Glutamatergic neuron (in vitro differentiated cells): ENCODE measurements at regions not wholly inside any gene's neighbourhood (a gene's known extent, or its start where the extent isn't known, plus 50 kb on each side); places are given as distances from the start of the nearest gene placed in this dataset.

Experiments used
- DNase-seq: peaks from one replicate; pipeline ENCODE4 v3.0.0; 2022
- H3K27ac Mint-ChIP-seq: one replicate; pipeline ENCODE4 v1.8.0; 2020; ENCODE audit warnings: mild to moderate bottlenecking, mixed read lengths, inconsistent platforms; ENCODE audit not compliant: unreplicated experiment
- H3K27me3 Mint-ChIP-seq: one replicate; pipeline ENCODE4 v1.8.0; 2020; ENCODE audit warnings: mild to moderate bottlenecking, moderate library complexity, mixed read lengths, inconsistent platforms; ENCODE audit not compliant: unreplicated experiment
- H3K36me3 Mint-ChIP-seq: one replicate; pipeline ENCODE4 v1.8.0; 2020; ENCODE audit warnings: mild to moderate bottlenecking, mixed read lengths, inconsistent platforms; ENCODE audit not compliant: unreplicated experiment
- H3K4me1 Mint-ChIP-seq: one replicate; pipeline ENCODE4 v1.8.0; 2020; ENCODE audit warnings: mild to moderate bottlenecking, low read depth, mixed read lengths, inconsistent platforms; ENCODE audit not compliant: unreplicated experiment
- H3K4me3 Mint-ChIP-seq: one replicate; pipeline ENCODE4 v1.8.0; 2020; ENCODE audit warnings: mild to moderate bottlenecking, mixed read lengths, inconsistent platforms; ENCODE audit not compliant: unreplicated experiment
- H3K9me3 Mint-ChIP-seq: one replicate; pipeline ENCODE4 v1.8.0; 2020; ENCODE audit warnings: mild to moderate bottlenecking, moderate library complexity, mixed read lengths, inconsistent platforms; ENCODE audit not compliant: unreplicated experiment
- TF ChIP-seq, protein P1 (sequence below): fragments of 200-600 bp; sonication (generic); IDR thresholded peaks from one replicate; pipeline ENCODE4 v1.5.0; 2021; ENCODE audit not compliant: partially characterized antibody, unreplicated experiment

DNA sequence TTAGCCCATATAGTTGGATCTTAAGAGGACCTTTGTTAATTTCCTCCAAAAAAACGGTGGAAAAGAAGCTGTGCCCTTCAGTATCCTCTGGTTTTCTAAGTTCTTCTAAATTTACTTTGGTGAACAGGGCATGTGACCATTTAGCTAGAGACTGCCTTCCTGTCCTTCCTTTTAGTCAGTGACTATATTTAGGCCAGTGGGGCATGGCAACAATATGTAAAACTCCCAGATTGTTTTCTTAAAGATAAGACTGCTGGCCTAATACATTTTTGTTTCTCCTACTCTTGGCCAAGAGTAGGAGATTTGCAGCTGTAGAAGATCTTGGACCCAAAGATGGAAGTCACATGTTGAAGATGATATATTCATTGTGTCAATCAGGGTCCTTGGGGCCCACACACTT, 325.1 kb upstream of the DCN start:
- no peaks in the 10 kb centered on the region for H3K9me3 Mint-ChIP-seq
- H3K4me3 Mint-ChIP-seq, result no peak overlapping the region
- H3K4me1 Mint-ChIP-seq, result no peaks in the 10 kb centered on the region
- H3K27me3 Mint-ChIP-seq, result no peaks in the 10 kb centered on the region
- no peaks in the 10 kb centered on the region for H3K36me3 Mint-ChIP-seq
- TF ChIP-seq, protein P1, sequence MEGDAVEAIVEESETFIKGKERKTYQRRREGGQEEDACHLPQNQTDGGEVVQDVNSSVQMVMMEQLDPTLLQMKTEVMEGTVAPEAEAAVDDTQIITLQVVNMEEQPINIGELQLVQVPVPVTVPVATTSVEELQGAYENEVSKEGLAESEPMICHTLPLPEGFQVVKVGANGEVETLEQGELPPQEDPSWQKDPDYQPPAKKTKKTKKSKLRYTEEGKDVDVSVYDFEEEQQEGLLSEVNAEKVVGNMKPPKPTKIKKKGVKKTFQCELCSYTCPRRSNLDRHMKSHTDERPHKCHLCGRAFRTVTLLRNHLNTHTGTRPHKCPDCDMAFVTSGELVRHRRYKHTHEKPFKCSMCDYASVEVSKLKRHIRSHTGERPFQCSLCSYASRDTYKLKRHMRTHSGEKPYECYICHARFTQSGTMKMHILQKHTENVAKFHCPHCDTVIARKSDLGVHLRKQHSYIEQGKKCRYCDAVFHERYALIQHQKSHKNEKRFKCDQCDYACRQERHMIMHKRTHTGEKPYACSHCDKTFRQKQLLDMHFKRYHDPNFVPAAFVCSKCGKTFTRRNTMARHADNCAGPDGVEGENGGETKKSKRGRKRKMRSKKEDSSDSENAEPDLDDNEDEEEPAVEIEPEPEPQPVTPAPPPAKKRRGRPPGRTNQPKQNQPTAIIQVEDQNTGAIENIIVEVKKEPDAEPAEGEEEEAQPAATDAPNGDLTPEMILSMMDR, result no peak
- no peak for DNase-seq
- H3K27ac Mint-ChIP-seq, result no peak overlapping the region

DNA sequence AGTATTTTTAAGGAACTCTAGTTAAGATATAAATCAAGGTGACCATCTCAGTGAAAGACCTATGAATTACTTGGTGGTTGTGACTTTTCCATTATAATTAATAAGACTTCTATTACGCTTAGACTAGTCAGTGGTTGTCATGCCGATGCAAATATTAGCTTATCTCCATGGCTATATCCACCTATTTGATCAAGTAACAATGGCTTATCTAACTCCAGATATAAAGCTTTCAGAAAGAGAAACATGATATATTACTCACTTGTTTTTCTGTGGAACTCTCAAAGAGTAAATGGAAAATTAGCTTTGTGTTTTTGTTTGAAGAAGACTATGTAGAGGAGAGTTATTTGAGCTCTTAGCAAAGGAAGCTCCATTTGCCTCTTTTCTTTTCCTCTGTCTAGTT, 323.8 kb upstream of the DCN start:
- H3K27ac Mint-ChIP-seq, result no peak overlapping the region
- no peaks in the 10 kb centered on the region for H3K9me3 Mint-ChIP-seq
- no peak for DNase-seq

DNA sequence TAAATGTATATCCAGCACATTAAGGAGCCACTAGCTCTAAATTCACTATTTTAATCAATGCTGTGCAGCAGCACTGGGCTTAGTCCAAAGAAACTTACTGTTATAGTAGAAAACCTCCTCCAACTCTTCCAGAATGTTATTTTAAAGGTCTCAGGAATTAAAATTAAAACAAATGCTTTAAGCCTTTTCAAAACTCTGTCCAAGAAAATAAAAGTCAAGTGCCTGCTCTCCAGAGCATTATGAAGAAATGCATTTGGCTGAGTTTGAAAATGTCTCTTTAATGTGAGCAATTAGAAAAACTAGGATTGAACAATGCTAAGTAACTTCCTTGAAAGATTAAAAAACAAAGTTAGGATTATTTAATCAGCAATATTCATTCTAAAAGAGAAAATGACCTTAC, 322.4 kb upstream of the DCN start:
- Mint-ChIP-seq H3K27me3 (no peaks in the 10 kb centered on the region), H3K27ac (no peak overlapping the region), H3K4me3 (no peak overlapping the region), H3K36me3 (no peaks in the 10 kb centered on the region), H3K9me3 (no peaks in the 10 kb centered on the region), H3K4me1 (no peaks in the 10 kb centered on the region)
- TF ChIP-seq, protein P1, result no peak
- no peak for DNase-seq

More for the DNA sequence above, 323.8 kb upstream of the DCN start:
- Mint-ChIP-seq H3K4me3 (no peak overlapping the region), H3K36me3 (no peaks in the 10 kb centered on the region), H3K4me1 (no peaks in the 10 kb centered on the region), H3K27me3 (no peaks in the 10 kb centered on the region)
- TF ChIP-seq, protein P1, result no peak

DNA sequence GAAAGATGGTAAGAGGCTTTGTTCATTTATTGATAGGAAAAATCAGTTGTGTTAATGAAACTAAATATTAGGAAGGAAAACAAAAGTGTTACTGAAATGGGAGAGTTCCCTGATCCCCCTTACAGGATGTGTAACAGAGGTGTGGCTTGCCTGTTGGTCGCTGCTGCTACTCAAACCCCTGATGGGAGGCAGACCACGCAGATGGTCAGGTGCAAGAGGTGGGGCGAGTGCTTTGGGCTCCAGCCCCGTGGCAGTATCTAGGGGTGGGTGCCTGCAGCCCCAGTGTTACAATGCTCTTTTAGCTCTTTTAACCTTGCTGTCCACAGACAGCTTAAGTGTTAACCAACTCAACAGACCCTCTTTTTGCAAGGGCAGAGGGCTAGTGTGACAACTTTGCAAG, 319.6 kb upstream of the DCN start:
- TF ChIP-seq, protein P1, result no peak
- no peak for DNase-seq

DNA sequence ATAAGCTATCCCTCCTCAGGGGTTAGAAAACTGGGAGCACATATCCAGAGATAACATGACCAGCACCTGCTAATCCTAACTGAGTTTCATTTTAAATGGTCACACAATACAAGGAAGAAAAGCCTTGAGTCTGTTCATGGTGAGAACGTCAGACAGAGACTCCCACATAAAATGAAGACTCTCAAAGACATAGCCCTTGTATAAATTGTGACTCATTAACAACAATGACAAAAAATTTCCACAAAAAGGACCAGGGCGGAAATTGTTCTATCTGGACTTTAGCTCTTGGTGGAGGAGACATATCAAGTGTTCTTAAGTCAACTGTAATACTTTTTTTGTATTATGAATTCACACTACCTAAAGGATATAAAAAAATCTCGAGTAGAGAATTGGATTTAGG, 313.7 kb upstream of the DCN start:
- TF ChIP-seq, protein P1, result no peak
- H3K27me3 Mint-ChIP-seq, result no peaks in the 10 kb centered on the region
- H3K9me3 Mint-ChIP-seq, result no peaks in the 10 kb centered on the region
- H3K4me3 Mint-ChIP-seq, result no peak overlapping the region
- no peak for DNase-seq
- H3K27ac Mint-ChIP-seq, result no peak overlapping the region
- H3K36me3 Mint-ChIP-seq, result no peaks in the 10 kb centered on the region
- no peaks in the 10 kb centered on the region for H3K4me1 Mint-ChIP-seq

More for the DNA sequence above, 319.6 kb upstream of the DCN start:
- Mint-ChIP-seq H3K36me3 (no peaks in the 10 kb centered on the region), H3K27ac (no peak overlapping the region), H3K4me1 (no peaks in the 10 kb centered on the region), H3K9me3 (no peaks in the 10 kb centered on the region), H3K27me3 (no peaks in the 10 kb centered on the region), H3K4me3 (no peak overlapping the region)
